Neural progenitor cell (in vitro differentiated cells): ENCODE measurements at regions not wholly inside any gene's neighbourhood (a gene's known extent, or its start where the extent isn't known, plus 50 kb on each side); places are given as distances from the start of the nearest gene placed in this dataset.

Source experiments
- DNase-seq: peaks from one replicate; pipeline ENCODE4 v3.0.0-alpha.2; 2016; ENCODE audit warnings: low spot score
- H2AFZ ChIP-seq: fragments of 200-600 bp; sonication (generic); replicated peaks from 2 replicates; pipeline ENCODE4 v1.6.1; 2016; ENCODE audit warnings: antibody characterized with exemption
- H3F3A ChIP-seq: fragments of 200-600 bp; sonication (generic); 2 replicates; pipeline ENCODE4 v1.6.1; 2016; ENCODE audit warnings: antibody characterized with exemption, low read depth
- H3K27ac ChIP-seq: fragments of 200-600 bp; sonication (generic); 2 replicates; pipeline ENCODE4 v1.5.1; 2016; ENCODE audit warnings: mild to moderate bottlenecking
- H3K27me3 ChIP-seq: fragments of 200-600 bp; sonication (generic); 2 replicates; pipeline ENCODE4 v1.6.1; 2016; ENCODE audit warnings: mild to moderate bottlenecking, moderate library complexity
- H3K36me3 ChIP-seq: fragments of 200-600 bp; sonication (generic); 2 replicates; pipeline ENCODE4 v1.5.1; 2016
- H3K4me1 ChIP-seq: fragments of 200-600 bp; sonication (generic); 2 replicates; pipeline ENCODE4 v1.6.1; 2016; ENCODE audit warnings: mixed run types
- H3K4me2 ChIP-seq: fragments of 200-600 bp; sonication (generic); 2 replicates; pipeline ENCODE4 v1.6.1; 2016
- H3K4me3 ChIP-seq: fragments of 200-600 bp; sonication (generic); 2 replicates; pipeline ENCODE4 v1.5.1; 2016
- H3K79me2 ChIP-seq: fragments of 200-600 bp; sonication (generic); 2 replicates; pipeline ENCODE4 v1.6.1; 2016; ENCODE audit warnings: low read depth
- H3K9ac ChIP-seq: fragments of 200-600 bp; sonication (generic); 2 replicates; pipeline ENCODE4 v1.6.1; 2016
- H3K9me3 ChIP-seq: fragments of 200-600 bp; sonication (generic); 2 replicates; pipeline ENCODE4 v1.5.1; 2016; ENCODE audit warnings: low read depth
- H4K20me1 ChIP-seq: fragments of 200-600 bp; sonication (generic); 2 replicates; pipeline ENCODE4 v1.6.1; 2016; ENCODE audit warnings: low read depth
- H3K27ac Mint-ChIP-seq: 3 replicates; pipeline ENCODE4 v1.8.0; 2021; ENCODE audit warnings: mixed read lengths
- H3K27me3 Mint-ChIP-seq: 2 replicates; pipeline ENCODE4 v1.8.0; 2022; ENCODE audit warnings: low read depth, mild to moderate bottlenecking, inconsistent platforms, moderate library complexity, mixed read lengths; ENCODE audit not compliant: insufficient read depth
- H3K36me3 Mint-ChIP-seq: 3 replicates; pipeline ENCODE4 v1.8.0; 2021; ENCODE audit warnings: mixed read lengths
- H3K4me1 Mint-ChIP-seq: 3 replicates; pipeline ENCODE4 v1.8.0; 2021; ENCODE audit warnings: mixed read lengths
- H3K4me3 Mint-ChIP-seq: 3 replicates; pipeline ENCODE4 v1.8.0; 2021; ENCODE audit warnings: mild to moderate bottlenecking, moderate library complexity, mixed read lengths
- H3K9me3 Mint-ChIP-seq: 3 replicates; pipeline ENCODE4 v1.8.0; 2020; ENCODE audit warnings: mixed read lengths
- CTCF ChIP-seq: fragments of 200-600 bp; sonication (generic); IDR thresholded peaks from 2 replicates; pipeline ENCODE4 v1.5.1; 2017; ENCODE audit warnings: antibody characterized with exemption, mild to moderate bottlenecking
- EZH2 ChIP-seq: fragments of 200-600 bp; sonication (generic); IDR thresholded peaks from 2 replicates; pipeline ENCODE4 v1.6.1; 2017; ENCODE audit warnings: antibody characterized with exemption, mild to moderate bottlenecking, moderate library complexity
- EZH2phosphoT487 ChIP-seq: fragments of 200-600 bp; sonication (generic); IDR thresholded peaks from 2 replicates; pipeline ENCODE4 v1.6.1; 2017; ENCODE audit warnings: antibody characterized with exemption

DNA sequence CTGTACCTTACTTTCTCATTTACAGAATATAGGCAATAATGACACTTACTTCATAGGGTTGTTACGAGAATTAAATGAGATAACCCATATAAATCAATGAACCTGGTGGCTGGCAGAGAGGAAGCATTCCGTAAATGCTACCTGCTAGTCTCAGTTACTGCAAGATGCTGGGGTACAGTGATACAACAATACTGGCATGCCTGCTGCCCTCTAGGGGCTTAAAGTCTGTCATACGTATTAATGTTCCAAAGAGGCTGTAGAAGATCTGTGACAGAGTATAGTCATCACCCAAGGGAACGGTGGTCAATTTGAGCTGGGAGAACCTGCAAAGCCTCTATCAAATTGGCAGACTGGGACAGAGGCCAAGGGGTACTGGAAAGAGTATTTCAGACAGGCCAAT lies 421.5 kb downstream of the GPAM start:
- TF ChIP-seq CTCF (peak; percentile 24), EZH2phosphoT487 (no peak), EZH2 (no peak)
- peaks cover 33% of the 10 kb centered on the region for H3K27me3 ChIP-seq
- peaks cover 2% of the 10 kb centered on the region for H3K27me3 Mint-ChIP-seq
- H3K36me3 Mint-ChIP-seq = no peaks in the 10 kb centered on the region
- no peak overlapping the region for H3K9ac ChIP-seq
- no peaks in the 10 kb centered on the region for H3K9me3 Mint-ChIP-seq
- peaks cover 4% of the 10 kb centered on the region for H3K4me1 Mint-ChIP-seq
- no peak overlapping the region for H3K27ac ChIP-seq
- no peaks in the 10 kb centered on the region for H3K79me2 ChIP-seq
- DNase-seq = no peak
- H3K27ac Mint-ChIP-seq = no peak overlapping the region
- H3K36me3 ChIP-seq = no peaks in the 10 kb centered on the region
- no peak overlapping the region for H2AFZ ChIP-seq
- peaks cover 8% of the 10 kb centered on the region for H3F3A ChIP-seq
- peaks cover 4% of the 10 kb centered on the region for H4K20me1 ChIP-seq
- H3K9me3 ChIP-seq = no peaks in the 10 kb centered on the region
- no peak overlapping the region for H3K4me2 ChIP-seq
- no peak overlapping the region for H3K4me3 Mint-ChIP-seq
- no peak overlapping the region for H3K4me3 ChIP-seq
- H3K4me1 ChIP-seq = peaks cover 12% of the 10 kb centered on the region

- peaks cover 8% of the 10 kb centered on the region for H3F3A ChIP-seq
- no peak overlapping the region for H3K27ac Mint-ChIP-seq
- peaks cover 64% of the 10 kb centered on the region for H3K27me3 ChIP-seq
- no peak overlapping the region for H3K4me2 ChIP-seq
- peaks cover 4% of the 10 kb centered on the region for H3K4me1 Mint-ChIP-seq
- H3K9ac ChIP-seq = no peak overlapping the region
- H3K36me3 ChIP-seq = no peaks in the 10 kb centered on the region
- no peak for DNase-seq
- H4K20me1 ChIP-seq = peaks cover 4% of the 10 kb centered on the region
- H3K9me3 Mint-ChIP-seq = peaks cover 2% of the 10 kb centered on the region
- no peak overlapping the region for H2AFZ ChIP-seq
- H3K9me3 ChIP-seq = no peaks in the 10 kb centered on the region
- TF ChIP-seq EZH2 (no peak), EZH2phosphoT487 (no peak)
- no peaks in the 10 kb centered on the region for H3K79me2 ChIP-seq
- peaks cover 2% of the 10 kb centered on the region for H3K27me3 Mint-ChIP-seq
- H3K36me3 Mint-ChIP-seq = no peaks in the 10 kb centered on the region
- H3K4me3 Mint-ChIP-seq = no peak overlapping the region
- no peak overlapping the region for H3K27ac ChIP-seq
- no peak overlapping the region for H3K4me3 ChIP-seq
- peaks cover 12% of the 10 kb centered on the region for H3K4me1 ChIP-seq
Observed at GRCh38 chr10:111765216-111765615, 418.3 kb downstream of the GPAM start.

DNA sequence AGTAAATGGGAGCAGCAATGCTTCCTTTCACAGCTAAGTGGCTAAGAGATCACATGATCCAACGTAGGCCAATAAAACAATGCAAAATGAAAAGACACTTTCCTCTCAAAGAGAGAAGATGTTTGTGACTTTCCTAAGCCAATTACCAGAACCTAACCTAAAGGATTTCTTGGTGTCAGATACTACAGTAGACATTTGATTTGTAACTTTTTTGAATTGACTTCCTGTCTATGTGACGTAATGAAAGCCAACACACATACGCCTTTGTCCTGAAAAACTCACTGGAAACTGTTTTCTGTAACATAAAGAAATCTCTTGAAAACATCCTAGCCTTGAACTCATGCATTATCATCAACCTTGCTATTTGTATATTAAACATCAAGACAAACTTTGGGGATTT lies 417.1 kb downstream of the GPAM start:
- Histone ChIP-seq H3K27ac (no peak overlapping the region), H3K4me1 (peaks cover 12% of the 10 kb centered on the region), H3K4me3 (no peak overlapping the region), H2AFZ (no peak overlapping the region), H3K4me2 (peak overlapping the region; percentile 45), H3K9me3 (no peaks in the 10 kb centered on the region), H4K20me1 (peaks cover 4% of the 10 kb centered on the region), H3K27me3 (peaks cover 64% of the 10 kb centered on the region), H3K9ac (no peak overlapping the region), H3K79me2 (no peaks in the 10 kb centered on the region), H3F3A (peaks cover 8% of the 10 kb centered on the region), H3K36me3 (no peaks in the 10 kb centered on the region)
- TF ChIP-seq EZH2phosphoT487 (no peak), CTCF (no peak), EZH2 (no peak)
- DNase-seq = peak; percentile 26
- no peak overlapping the region for H3K4me3 Mint-ChIP-seq
- peaks cover 2% of the 10 kb centered on the region for H3K9me3 Mint-ChIP-seq
- H3K27me3 Mint-ChIP-seq = peaks cover 2% of the 10 kb centered on the region
- peaks cover 4% of the 10 kb centered on the region for H3K4me1 Mint-ChIP-seq
- H3K27ac Mint-ChIP-seq = no peak overlapping the region
- H3K36me3 Mint-ChIP-seq = no peaks in the 10 kb centered on the region

DNA sequence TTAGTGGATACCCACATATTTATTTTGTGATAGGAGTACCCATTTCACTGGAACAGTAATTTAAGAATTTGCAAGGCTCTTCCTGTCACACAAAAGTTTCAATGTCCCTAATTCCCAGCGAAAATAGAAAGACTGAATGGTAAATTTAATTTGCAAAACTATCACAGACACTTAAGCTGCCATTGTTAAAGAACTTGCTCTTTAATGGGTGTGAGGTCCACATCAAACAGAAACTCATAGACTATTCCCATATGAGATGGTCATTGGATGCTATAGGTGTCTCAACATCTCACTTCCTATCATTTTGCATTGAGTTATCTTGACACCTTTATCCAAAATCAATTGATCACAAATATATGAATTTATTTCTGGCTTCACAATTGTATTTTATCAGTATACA lies 415.9 kb downstream of the GPAM start:
- no peaks in the 10 kb centered on the region for H3K36me3 ChIP-seq
- no peak for DNase-seq
- H3K27ac ChIP-seq = no peak overlapping the region
- no peak for TF ChIP-seq EZH2phosphoT487
- TF ChIP-seq EZH2 = no peak
- no peak for TF ChIP-seq CTCF
- H3K36me3 Mint-ChIP-seq = no peaks in the 10 kb centered on the region
- H3K27me3 Mint-ChIP-seq = peaks cover 2% of the 10 kb centered on the region
- no peak overlapping the region for H3K4me3 Mint-ChIP-seq
- H3K4me1 ChIP-seq = peaks cover 12% of the 10 kb centered on the region
- H3K9ac ChIP-seq = no peak overlapping the region
- H3F3A ChIP-seq = peaks cover 8% of the 10 kb centered on the region
- H3K4me3 ChIP-seq = no peak overlapping the region
- peaks cover 4% of the 10 kb centered on the region for H4K20me1 ChIP-seq
- H3K27me3 ChIP-seq = peaks cover 64% of the 10 kb centered on the region
- peaks cover 4% of the 10 kb centered on the region for H3K4me1 Mint-ChIP-seq
- no peak overlapping the region for H2AFZ ChIP-seq
- H3K27ac Mint-ChIP-seq = no peak overlapping the region
- H3K9me3 ChIP-seq = no peaks in the 10 kb centered on the region
- H3K4me2 ChIP-seq = no peak overlapping the region
- peaks cover 2% of the 10 kb centered on the region for H3K9me3 Mint-ChIP-seq
- no peaks in the 10 kb centered on the region for H3K79me2 ChIP-seq
